ENCODE measurements at regions not wholly inside any gene's neighbourhood (a gene's known extent, or its start where the extent isn't known, plus 50 kb on each side); places are given as distances from the start of the nearest gene placed in this dataset.

DNA sequence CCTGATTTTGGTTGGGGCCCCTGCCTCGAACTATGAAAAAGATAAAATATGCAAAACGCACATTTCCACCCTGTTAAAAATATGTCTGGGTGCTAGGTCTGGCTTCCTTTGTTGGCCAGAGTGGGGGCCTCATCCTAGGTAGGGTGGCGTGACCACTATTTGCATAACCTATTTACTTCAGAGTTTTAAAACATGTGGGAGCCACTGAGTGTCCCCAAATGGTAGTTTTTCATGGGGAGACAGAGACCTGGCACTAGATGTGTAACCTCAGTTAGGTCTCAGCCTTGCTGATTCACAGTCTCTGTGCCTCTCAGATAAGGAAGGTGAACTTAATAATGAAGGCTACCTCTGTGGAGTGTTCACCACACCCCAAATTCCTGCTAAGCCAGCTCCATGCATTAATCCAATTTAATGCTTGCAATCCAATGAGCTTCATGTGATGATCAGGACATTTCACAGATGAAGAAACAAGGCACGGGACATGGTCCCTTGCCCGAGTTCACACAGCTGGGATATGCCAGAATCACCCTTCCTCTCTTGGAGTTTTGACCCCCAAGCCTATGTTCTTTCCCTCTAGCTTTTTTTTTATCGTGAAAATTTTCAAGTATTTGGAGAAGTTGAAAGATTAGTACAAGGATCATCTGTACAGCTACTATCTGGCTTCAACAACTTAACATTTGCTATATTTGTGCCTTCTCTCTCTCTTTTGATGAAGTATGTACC lies 103.4 kb downstream of the IRF8 start (continued):
- TF ChIP-seq, protein P1, sequence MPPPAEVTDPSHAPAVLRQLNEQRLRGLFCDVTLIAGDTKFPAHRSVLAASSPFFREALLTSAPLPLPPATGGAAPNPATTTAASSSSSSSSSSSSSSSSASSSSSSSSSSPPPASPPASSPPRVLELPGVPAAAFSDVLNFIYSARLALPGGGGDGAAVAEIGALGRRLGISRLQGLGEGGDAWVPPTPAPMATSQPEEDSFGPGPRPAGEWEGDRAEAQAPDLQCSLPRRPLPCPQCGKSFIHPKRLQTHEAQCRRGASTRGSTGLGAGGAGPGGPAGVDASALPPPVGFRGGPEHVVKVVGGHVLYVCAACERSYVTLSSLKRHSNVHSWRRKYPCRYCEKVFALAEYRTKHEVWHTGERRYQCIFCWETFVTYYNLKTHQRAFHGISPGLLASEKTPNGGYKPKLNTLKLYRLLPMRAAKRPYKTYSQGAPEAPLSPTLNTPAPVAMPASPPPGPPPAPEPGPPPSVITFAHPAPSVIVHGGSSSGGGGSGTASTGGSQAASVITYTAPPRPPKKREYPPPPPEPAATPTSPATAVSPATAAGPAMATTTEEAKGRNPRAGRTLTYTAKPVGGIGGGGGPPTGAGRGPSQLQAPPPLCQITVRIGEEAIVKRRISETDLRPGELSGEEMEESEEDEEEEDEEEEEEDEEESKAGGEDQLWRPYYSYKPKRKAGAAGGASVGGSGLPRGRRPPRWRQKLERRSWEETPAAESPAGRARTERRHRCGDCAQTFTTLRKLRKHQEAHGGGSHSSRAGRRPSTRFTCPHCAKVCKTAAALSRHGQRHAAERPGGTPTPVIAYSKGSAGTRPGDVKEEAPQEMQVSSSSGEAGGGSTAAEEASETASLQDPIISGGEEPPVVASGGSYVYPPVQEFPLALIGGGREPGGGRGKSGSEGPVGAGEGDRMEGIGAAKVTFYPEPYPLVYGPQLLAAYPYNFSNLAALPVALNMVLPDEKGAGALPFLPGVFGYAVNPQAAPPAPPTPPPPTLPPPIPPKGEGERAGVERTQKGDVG (CRISPR knock-in tag; IDR thresholded peaks at IDR 0.05), result no peak
- TF ChIP-seq MYC (IDR thresholded peaks at IDR 0.05; ENCODE audit: insufficient read depth, insufficient read length, insufficient replicate concordance, low read length, severe bottlenecking) (no peak), NBN (IDR thresholded peaks at IDR 0.05) (no peak), ESRRA (IDR thresholded peaks at IDR 0.05; ENCODE audit: low read length) (no peak), SREBF2 (IDR thresholded peaks at IDR 0.05; ENCODE audit: low read length) (no peak), SUPT20H (IDR thresholded peaks at IDR 0.05; ENCODE audit: borderline replicate concordance, control insufficient read depth, low read depth, low read length) (no peak), KAT2A (conservative IDR thresholded peaks at IDR 0.05; ENCODE audit: control insufficient read depth, low read depth, low read length) (no peak), PML (IDR thresholded peaks at IDR 0.05; ENCODE audit: low read length) (no peak), IKZF1 (conservative IDR thresholded peaks at IDR 0.05) (peak; percentile 39; the same call in 1 of the 2 replicates), SUZ12 (IDR thresholded peaks at IDR 0.05; ENCODE audit: unreplicated experiment) (no peak), NR2C1 (IDR thresholded peaks at IDR 0.05) (no peak), CHD2 (IDR thresholded peaks at IDR 0.05; ENCODE audit: borderline replicate concordance, low read depth, low read length) (no peak), SMAD1 (IDR thresholded peaks at IDR 0.05; ENCODE audit: low read depth, partially characterized antibody) (no peak), CBX3 (IDR thresholded peaks at IDR 0.05; ENCODE audit: borderline replicate concordance, low read depth) (no peak), ASH2L (IDR thresholded peaks at IDR 0.05; ENCODE audit: borderline replicate concordance, low read depth) (no peak), BHLHE40 (IDR thresholded peaks at IDR 0.05; ENCODE audit: borderline replicate concordance in 1 of 2, low read depth in 2 of 2, low read length in 1 of 2) (peak; percentile 45 to 62; a peak in 3 of 4 replicates), ATF7 (IDR thresholded peaks at IDR 0.05; ENCODE audit: low read depth) (no peak), CBFB (IDR thresholded peaks at IDR 0.05; ENCODE audit: low read depth) (no peak), ZNF24 (IDR thresholded peaks at IDR 0.05) (no peak)
- TF ChIP-seq, protein P2, sequence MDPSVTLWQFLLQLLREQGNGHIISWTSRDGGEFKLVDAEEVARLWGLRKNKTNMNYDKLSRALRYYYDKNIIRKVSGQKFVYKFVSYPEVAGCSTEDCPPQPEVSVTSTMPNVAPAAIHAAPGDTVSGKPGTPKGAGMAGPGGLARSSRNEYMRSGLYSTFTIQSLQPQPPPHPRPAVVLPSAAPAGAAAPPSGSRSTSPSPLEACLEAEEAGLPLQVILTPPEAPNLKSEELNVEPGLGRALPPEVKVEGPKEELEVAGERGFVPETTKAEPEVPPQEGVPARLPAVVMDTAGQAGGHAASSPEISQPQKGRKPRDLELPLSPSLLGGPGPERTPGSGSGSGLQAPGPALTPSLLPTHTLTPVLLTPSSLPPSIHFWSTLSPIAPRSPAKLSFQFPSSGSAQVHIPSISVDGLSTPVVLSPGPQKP (IDR thresholded peaks at IDR 0.05; ENCODE audit: low read depth, low read length), result no peak
- TF ChIP-seq, protein P3, sequence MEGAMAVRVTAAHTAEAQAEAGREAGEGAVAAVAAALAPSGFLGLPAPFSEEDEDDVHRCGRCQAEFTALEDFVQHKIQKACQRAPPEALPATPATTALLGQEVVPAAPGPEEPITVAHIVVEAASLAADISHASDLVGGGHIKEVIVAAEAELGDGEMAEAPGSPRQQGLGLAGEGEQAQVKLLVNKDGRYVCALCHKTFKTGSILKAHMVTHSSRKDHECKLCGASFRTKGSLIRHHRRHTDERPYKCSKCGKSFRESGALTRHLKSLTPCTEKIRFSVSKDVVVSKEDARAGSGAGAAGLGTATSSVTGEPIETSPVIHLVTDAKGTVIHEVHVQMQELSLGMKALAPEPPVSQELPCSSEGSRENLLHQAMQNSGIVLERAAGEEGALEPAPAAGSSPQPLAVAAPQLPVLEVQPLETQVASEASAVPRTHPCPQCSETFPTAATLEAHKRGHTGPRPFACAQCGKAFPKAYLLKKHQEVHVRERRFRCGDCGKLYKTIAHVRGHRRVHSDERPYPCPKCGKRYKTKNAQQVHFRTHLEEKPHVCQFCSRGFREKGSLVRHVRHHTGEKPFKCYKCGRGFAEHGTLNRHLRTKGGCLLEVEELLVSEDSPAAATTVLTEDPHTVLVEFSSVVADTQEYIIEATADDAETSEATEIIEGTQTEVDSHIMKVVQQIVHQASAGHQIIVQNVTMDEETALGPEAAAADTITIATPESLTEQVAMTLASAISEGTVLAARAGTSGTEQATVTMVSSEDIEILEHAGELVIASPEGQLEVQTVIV (IDR thresholded peaks at IDR 0.05; ENCODE audit: borderline replicate concordance, partially characterized antibody), result no peak

Measured in GM12878 (cell line).